ENCODE measurements at regions not wholly inside any gene's neighbourhood (a gene's known extent, or its start where the extent isn't known, plus 50 kb on each side); places are given as distances from the start of the nearest gene placed in this dataset.

DNA sequence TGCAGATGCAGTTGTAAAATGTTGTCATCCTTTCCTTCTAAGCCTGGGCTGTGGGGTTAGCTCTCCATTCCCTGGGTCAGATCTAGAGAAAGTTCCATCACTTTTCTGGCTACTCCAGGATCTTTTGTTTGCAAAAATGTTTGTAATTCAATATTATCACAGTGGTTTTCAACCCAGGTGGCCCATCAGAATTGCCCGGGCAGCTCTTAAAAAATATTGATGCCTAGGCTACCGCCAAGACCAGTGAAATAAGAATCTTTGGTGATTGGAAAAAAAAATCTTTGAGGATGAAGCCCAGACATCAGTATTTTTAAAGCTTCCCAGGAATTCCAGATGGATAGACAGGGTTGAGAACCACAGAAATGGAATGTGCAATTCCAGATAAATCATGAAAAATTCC, 232.5 kb upstream of the SPRED2 start:
- TF ChIP-seq, protein P1, sequence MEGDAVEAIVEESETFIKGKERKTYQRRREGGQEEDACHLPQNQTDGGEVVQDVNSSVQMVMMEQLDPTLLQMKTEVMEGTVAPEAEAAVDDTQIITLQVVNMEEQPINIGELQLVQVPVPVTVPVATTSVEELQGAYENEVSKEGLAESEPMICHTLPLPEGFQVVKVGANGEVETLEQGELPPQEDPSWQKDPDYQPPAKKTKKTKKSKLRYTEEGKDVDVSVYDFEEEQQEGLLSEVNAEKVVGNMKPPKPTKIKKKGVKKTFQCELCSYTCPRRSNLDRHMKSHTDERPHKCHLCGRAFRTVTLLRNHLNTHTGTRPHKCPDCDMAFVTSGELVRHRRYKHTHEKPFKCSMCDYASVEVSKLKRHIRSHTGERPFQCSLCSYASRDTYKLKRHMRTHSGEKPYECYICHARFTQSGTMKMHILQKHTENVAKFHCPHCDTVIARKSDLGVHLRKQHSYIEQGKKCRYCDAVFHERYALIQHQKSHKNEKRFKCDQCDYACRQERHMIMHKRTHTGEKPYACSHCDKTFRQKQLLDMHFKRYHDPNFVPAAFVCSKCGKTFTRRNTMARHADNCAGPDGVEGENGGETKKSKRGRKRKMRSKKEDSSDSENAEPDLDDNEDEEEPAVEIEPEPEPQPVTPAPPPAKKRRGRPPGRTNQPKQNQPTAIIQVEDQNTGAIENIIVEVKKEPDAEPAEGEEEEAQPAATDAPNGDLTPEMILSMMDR (IDR thresholded peaks at IDR 0.05; ENCODE audit: insufficient read depth, low read length, poor library complexity, severe bottlenecking): no peak
- TF ChIP-seq EZH2phosphoT487 (conservative IDR thresholded peaks at IDR 0.05; ENCODE audit: low read length): no peak
